Activated CD4-positive, alpha-beta memory T cell treated with anti-CD3 and anti-CD28 coated beads, Interleukin-2, amount 10 ng/mL, durations not matched to agents 7 days and 5 days (primary cell): ENCODE measurements at regions not wholly inside any gene's neighbourhood (a gene's known extent, or its start where the extent isn't known, plus 50 kb on each side); places are given as distances from the start of the nearest gene placed in this dataset.
"Not testable (repeated sequence)": the region's sequence is repeated elsewhere in the genome, so short reads cannot be mapped to it uniquely, and the experiment has no call there.

Experiments used
- CTCF ChIA-PET: fragments of 350-600 bp; sonication (Branson Sonifier 250); formaldehyde crosslinking; loops from one replicate; lab custom pipeline; 2021; ENCODE audit warnings: antibody characterized with exemption, inconsistent platforms; lab: Charles Lee
- POLR2A ChIA-PET: fragments of 350-600 bp; sonication (Branson Sonifier 250); formaldehyde crosslinking; loops from one replicate; lab custom pipeline; 2021; ENCODE audit warnings: antibody characterized with exemption; lab: Charles Lee
- DNase-seq: peaks from one replicate; pipeline ENCODE4 v3.0.0-alpha.2; 2020
- H3K27ac Mint-ChIP-seq: one replicate; pipeline ENCODE4 v1.8.0; 2021; ENCODE audit warnings: mild to moderate bottlenecking, mixed read lengths
- H3K27me3 Mint-ChIP-seq: one replicate; pipeline ENCODE4 v1.8.0; 2021; ENCODE audit warnings: mixed read lengths
- H3K36me3 Mint-ChIP-seq: one replicate; pipeline ENCODE4 v1.8.0; 2021; ENCODE audit warnings: low read depth, mixed read lengths
- H3K4me1 Mint-ChIP-seq: one replicate; pipeline ENCODE4 v1.8.0; 2021; ENCODE audit warnings: mixed read lengths
- H3K4me3 Mint-ChIP-seq: one replicate; pipeline ENCODE4 v1.8.0; 2021; ENCODE audit warnings: mild to moderate bottlenecking, mixed read lengths
- H3K9me3 Mint-ChIP-seq: one replicate; pipeline ENCODE4 v1.8.0; 2021; ENCODE audit warnings: mixed read lengths

- CTCF ChIA-PET, result no interaction called here
These were observed 495.4 kb downstream of the TRIB2 start for GRCh38 chr2:13212115-13212514.

GRCh38 chr2:13218205-13218604, 501.5 kb downstream of the TRIB2 start:
- H3K4me3 Mint-ChIP-seq, result no peak overlapping the region
- H3K36me3 Mint-ChIP-seq, result no peaks in the 10 kb centered on the region
- no peaks in the 10 kb centered on the region for H3K9me3 Mint-ChIP-seq
- DNase-seq, result no peak
- no peak overlapping the region for H3K27ac Mint-ChIP-seq
- no peaks in the 10 kb centered on the region for H3K4me1 Mint-ChIP-seq
- H3K27me3 Mint-ChIP-seq, result no peaks in the 10 kb centered on the region
- ChIA-PET POLR2A (no interaction called here), CTCF (no interaction called here)

More at GRCh38 chr2:13212115-13212514, 495.4 kb downstream of the TRIB2 start:
- Mint-ChIP-seq H3K4me3 (no peak overlapping the region), H3K27me3 (no peaks in the 10 kb centered on the region), H3K27ac (no peak overlapping the region), H3K9me3 (no peaks in the 10 kb centered on the region), H3K4me1 (no peaks in the 10 kb centered on the region), H3K36me3 (no peaks in the 10 kb centered on the region)
- DNase-seq, result no peak
- POLR2A ChIA-PET, result no interaction called here

GRCh38 chr2:13227578-13227977, 510.8 kb downstream of the TRIB2 start:
- H3K4me1 Mint-ChIP-seq, result no peaks in the 10 kb centered on the region

GRCh38 chr2:13230221-13230620, 513.5 kb downstream of the TRIB2 start:
- Mint-ChIP-seq H3K27me3 (no peaks in the 10 kb centered on the region), H3K4me3 (no peak overlapping the region), H3K27ac (no peak overlapping the region), H3K9me3 (no peaks in the 10 kb centered on the region), H3K4me1 (no peaks in the 10 kb centered on the region), H3K36me3 (no peaks in the 10 kb centered on the region)
- ChIA-PET POLR2A (no interaction called here), CTCF (no interaction called here)
- DNase-seq, result no peak

More at GRCh38 chr2:13227578-13227977, 510.8 kb downstream of the TRIB2 start:
- no peaks in the 10 kb centered on the region for H3K9me3 Mint-ChIP-seq
- ChIA-PET POLR2A (no interaction called here), CTCF (no interaction called here)
- H3K4me3 Mint-ChIP-seq, result no peak overlapping the region
- no peak for DNase-seq
- H3K36me3 Mint-ChIP-seq, result no peaks in the 10 kb centered on the region
- no peak overlapping the region for H3K27ac Mint-ChIP-seq
- H3K27me3 Mint-ChIP-seq, result no peaks in the 10 kb centered on the region

- H3K27me3 Mint-ChIP-seq, result no peaks in the 10 kb centered on the region
- H3K9me3 Mint-ChIP-seq, result peaks cover 3% of the 10 kb centered on the region
- no peak overlapping the region for H3K27ac Mint-ChIP-seq
- H3K36me3 Mint-ChIP-seq, result no peaks in the 10 kb centered on the region
- ChIA-PET POLR2A (no interaction called here), CTCF (no interaction called here)
- no peak for DNase-seq
- no peaks in the 10 kb centered on the region for H3K4me1 Mint-ChIP-seq
- no peak overlapping the region for H3K4me3 Mint-ChIP-seq
These were observed 523.3 kb downstream of the TRIB2 start for GRCh38 chr2:13240061-13240460.

GRCh38 chr2:13240789-13241487, 524.2 kb downstream of the TRIB2 start:
- Mint-ChIP-seq H3K36me3 (no peaks in the 10 kb centered on the region), H3K9me3 (peaks cover 3% of the 10 kb centered on the region), H3K27ac (no peak overlapping the region), H3K27me3 (no peaks in the 10 kb centered on the region), H3K4me1 (no peaks in the 10 kb centered on the region), H3K4me3 (no peak overlapping the region)
- no peak for DNase-seq
- ChIA-PET POLR2A (no interaction called here), CTCF (no interaction called here)

GRCh38 chr2:13252615-13253014, 535.9 kb downstream of the TRIB2 start:
- Mint-ChIP-seq H3K36me3 (no peaks in the 10 kb centered on the region), H3K27ac (no peak overlapping the region), H3K4me3 (no peak overlapping the region), H3K27me3 (no peaks in the 10 kb centered on the region), H3K4me1 (no peaks in the 10 kb centered on the region), H3K9me3 (no peaks in the 10 kb centered on the region)
- CTCF ChIA-PET, result no interaction called here
- POLR2A ChIA-PET, result no interaction called here
- no peak for DNase-seq

GRCh38 chr2:13255485-13255884, 538.7 kb downstream of the TRIB2 start:
- Mint-ChIP-seq H3K4me1 (no peaks in the 10 kb centered on the region), H3K4me3 (no peak overlapping the region), H3K9me3 (no peaks in the 10 kb centered on the region), H3K36me3 (no peaks in the 10 kb centered on the region), H3K27me3 (no peaks in the 10 kb centered on the region), H3K27ac (no peak overlapping the region)
- DNase-seq, result no peak
- CTCF ChIA-PET, result no interaction called here
- POLR2A ChIA-PET, result no interaction called here

- H3K4me1 Mint-ChIP-seq, result no peaks in the 10 kb centered on the region
- ChIA-PET POLR2A (no interaction called here), CTCF (no interaction called here)
- DNase-seq, result no peak
- no peak overlapping the region for H3K4me3 Mint-ChIP-seq
- no peaks in the 10 kb centered on the region for H3K36me3 Mint-ChIP-seq
- no peaks in the 10 kb centered on the region for H3K9me3 Mint-ChIP-seq
- H3K27me3 Mint-ChIP-seq, result no peaks in the 10 kb centered on the region
- H3K27ac Mint-ChIP-seq, result no peak overlapping the region
These were observed 543.7 kb downstream of the TRIB2 start for GRCh38 chr2:13260402-13260801.

- ChIA-PET CTCF (no interaction called here), POLR2A (no interaction called here)
- no peaks in the 10 kb centered on the region for H3K27me3 Mint-ChIP-seq
- no peaks in the 10 kb centered on the region for H3K4me1 Mint-ChIP-seq
- H3K36me3 Mint-ChIP-seq, result no peaks in the 10 kb centered on the region
- DNase-seq, result no peak
- H3K27ac Mint-ChIP-seq, result no peak overlapping the region
- no peak overlapping the region for H3K4me3 Mint-ChIP-seq
- H3K9me3 Mint-ChIP-seq, result no peaks in the 10 kb centered on the region
These were observed 549.4 kb downstream of the TRIB2 start for GRCh38 chr2:13266166-13266565.

GRCh38 chr2:13284688-13285087, 568.0 kb downstream of the TRIB2 start:
- Mint-ChIP-seq H3K9me3 (peaks cover 3% of the 10 kb centered on the region), H3K27ac (no peak overlapping the region), H3K27me3 (no peaks in the 10 kb centered on the region), H3K4me3 (no peak overlapping the region), H3K36me3 (no peaks in the 10 kb centered on the region), H3K4me1 (no peaks in the 10 kb centered on the region)
- ChIA-PET CTCF (no interaction called here), POLR2A (no interaction called here)
- no peak for DNase-seq

GRCh38 chr2:13289310-13289709, 572.6 kb downstream of the TRIB2 start:
- Mint-ChIP-seq H3K27ac (no peak overlapping the region), H3K27me3 (no peaks in the 10 kb centered on the region), H3K4me1 (no peaks in the 10 kb centered on the region), H3K9me3 (peaks cover 3% of the 10 kb centered on the region), H3K4me3 (no peak overlapping the region), H3K36me3 (no peaks in the 10 kb centered on the region)
- CTCF ChIA-PET, result no interaction called here
- POLR2A ChIA-PET, result no interaction called here
- DNase-seq, result no peak

- H3K27ac Mint-ChIP-seq, H3K4me1 Mint-ChIP-seq, H3K9me3 Mint-ChIP-seq, DNase-seq, CTCF ChIA-PET, H3K36me3 Mint-ChIP-seq, POLR2A ChIA-PET, H3K4me3 Mint-ChIP-seq, H3K27me3 Mint-ChIP-seq: not testable (repeated sequence)
These were observed 591.7 kb downstream of the TRIB2 start for GRCh38 chr2:13308478-13308805.

- Mint-ChIP-seq H3K4me3 (no peak overlapping the region), H3K4me1 (no peaks in the 10 kb centered on the region), H3K36me3 (no peaks in the 10 kb centered on the region), H3K9me3 (peaks cover 4% of the 10 kb centered on the region), H3K27ac (no peak overlapping the region), H3K27me3 (no peaks in the 10 kb centered on the region)
- DNase-seq, result no peak
- ChIA-PET POLR2A (no interaction called here), CTCF (no interaction called here)
These were observed 592.3 kb downstream of the TRIB2 start for GRCh38 chr2:13308989-13309388.
